Stimulated activated CD8-positive, alpha-beta memory T cell treated with anti-CD3 and anti-CD28 coated beads, Interleukin-4, amount 100 ng/mL, for 48 hours (primary cell): ENCODE measurements at regions not wholly inside any gene's neighbourhood (a gene's known extent, or its start where the extent isn't known, plus 50 kb on each side); places are given as distances from the start of the nearest gene placed in this dataset.

ENCODE experiments used
- DNase-seq: peaks from one replicate; pipeline ENCODE4 v3.0.0-alpha.2; 2020

DNA sequence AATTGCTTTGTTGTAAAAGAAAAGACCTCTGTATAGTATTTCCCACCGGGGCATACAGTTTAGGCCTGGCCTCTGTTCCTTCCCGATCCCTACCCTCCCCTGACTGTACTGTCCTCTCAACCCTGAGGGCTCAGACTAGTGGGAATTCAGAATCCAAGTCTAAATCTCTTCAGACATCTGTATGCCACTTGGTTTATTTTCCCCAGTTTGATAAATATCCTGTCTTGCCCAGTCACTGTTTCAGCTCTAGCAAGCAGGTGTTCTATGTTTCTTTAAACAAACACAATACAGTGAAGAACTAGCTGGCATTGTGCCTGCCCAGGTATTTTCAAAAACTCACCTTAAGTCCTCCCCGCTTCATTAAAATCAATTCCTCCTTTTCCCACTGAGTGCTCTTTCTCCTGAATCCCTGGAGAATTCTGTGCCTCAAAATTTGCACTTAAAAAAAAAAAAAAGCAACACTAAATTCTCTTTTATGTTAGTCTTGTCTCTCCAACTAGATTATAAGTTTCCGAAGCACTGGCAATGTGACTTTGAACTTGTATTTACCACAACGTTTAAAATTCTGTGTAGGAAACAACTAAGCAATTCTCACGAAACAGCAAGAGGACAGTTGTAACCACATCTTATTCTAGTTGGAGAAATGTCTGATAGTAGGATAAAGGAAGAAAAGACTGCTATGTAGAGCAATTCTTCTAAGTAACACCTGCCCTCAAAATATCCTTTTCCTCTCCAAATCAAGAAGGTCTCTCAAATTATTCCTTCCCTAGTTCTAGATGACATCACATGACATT, 112.0 kb upstream of the CARMIL1 start:
- DNase-seq = no peak

DNA sequence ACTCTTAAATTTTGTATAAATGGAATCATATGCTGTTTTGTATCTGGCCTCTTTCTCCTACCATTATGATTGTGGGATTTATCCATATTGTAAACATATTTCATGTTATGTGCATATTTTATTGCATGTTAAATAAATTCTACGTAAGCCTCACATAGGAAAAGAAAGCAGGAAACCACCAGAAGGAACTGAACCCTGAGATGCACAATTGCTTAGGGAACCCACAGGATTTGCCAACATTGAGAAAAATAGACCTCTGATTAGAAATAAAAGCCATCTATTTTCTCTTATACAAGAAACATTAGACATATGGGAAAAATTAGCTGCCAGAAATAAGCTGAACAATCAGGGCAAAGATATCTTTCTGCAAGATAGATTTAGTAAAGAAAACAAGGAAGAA, 111.2 kb upstream of the CARMIL1 start:
- DNase-seq = no peak

DNA sequence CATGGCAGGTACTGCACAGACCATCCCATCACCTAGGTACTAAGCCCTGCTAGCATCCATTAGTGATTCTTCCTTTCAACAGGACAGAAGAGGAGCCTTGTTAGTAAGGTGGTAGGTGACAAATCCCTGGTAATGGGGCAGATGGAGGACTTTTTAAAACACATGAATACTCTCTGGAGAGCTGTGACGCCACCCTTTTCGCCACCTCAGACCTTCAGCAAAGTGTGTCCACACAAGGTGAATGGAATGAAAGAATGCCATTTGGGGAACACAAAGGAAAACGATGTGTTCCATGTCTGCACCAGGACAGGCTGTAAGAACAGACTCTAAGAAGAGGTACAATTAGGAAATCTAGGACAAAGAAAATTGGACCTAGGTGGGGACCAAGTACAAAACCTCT, 110.5 kb upstream of the CARMIL1 start:
- no peak for DNase-seq

DNA sequence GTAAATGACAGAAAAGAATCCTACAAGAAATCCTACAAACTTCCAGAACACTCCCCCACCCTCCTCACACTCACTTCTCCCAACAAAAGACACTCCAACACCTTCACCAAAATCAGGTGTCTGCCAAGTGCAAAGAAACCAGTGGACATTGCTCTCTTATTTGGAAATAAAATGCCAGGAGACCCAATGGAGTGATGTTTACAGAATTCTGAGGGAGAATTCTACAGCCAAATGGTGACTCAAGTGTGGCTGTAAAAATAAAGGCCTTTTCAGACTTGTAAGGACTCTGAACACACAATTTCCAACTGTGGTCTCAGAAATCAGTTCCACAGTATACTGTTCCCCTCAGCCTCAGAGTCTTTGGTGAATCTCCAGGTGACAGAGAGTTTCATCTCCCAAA, 109.6 kb upstream of the CARMIL1 start:
- no peak for DNase-seq

DNA sequence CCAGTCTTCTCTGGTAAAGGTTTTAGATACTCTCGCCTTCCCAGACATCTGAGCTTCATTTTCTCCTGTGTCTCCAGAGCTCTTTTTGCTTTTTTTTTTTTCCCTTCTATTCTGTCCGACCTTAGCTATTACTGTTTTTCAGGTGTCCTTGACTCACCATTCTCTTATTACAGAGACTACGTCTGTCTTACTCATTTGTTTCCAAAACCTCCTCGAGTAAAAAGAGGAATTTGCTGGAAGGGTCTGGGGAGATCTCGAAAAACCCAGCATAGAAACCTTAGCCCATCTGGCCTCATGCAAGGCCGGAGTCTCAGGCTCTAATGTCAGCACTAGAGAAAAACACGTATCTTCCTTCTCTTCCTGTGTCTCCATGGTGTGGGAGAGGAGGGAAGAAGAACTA, 109.2 kb upstream of the CARMIL1 start:
- no peak for DNase-seq

DNA sequence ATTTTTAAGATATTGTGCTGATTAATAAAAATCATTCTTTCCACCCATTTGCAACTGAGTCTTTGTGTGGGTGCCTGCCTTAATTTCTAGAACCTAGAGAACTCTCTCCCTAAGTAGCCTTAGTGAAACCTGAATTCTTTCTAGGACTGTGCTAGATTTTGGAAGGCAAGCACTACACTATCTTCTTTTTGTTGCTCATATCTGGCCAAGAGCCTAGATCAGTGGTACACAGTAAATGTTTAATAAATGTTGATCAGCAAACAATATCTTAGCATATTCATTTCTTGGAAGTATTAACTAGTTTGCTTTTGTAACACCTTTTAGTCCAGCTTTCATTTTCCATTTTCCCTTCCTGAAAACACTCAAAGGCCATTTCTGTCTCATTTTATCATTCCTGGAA, 108.5 kb upstream of the CARMIL1 start:
- DNase-seq = no peak

DNA sequence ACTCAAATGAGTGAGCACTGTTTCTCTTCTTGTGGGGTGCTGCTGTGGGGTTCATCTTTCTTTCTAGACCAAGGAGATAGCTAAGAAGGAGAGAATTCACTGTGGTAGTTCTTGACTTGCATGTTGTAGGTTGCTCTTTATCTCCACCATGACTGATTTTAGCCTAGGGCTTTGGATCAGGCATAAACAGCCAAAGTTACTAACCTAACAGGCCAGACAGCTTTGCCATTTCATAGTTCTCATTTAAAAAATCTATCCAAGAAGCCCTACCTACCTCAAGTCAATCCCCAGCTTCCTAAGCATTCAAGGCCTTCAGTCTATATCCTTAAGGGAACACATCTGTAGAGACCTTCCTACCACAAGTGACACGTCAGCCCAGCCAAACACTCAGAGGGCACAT, 107.9 kb upstream of the CARMIL1 start:
- no peak for DNase-seq

DNA sequence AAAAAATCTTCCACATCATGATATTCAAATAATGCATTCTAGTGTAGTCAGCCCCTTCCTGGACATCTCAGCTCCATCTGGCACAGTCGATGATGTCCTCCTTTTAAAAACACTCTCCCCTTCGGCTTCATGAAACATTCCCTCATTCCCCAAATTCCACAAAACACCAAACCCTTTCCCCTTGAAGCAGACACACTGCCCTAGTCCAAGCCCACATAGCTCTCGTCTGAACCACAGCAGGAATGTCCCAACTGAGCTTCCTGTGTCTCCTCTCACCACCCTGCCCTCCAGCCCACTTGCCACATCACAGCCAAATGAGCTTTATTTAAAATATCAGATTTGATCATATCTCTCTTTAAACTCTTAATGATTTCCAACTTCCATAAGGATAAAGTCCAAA, 106.4 kb upstream of the CARMIL1 start:
- no peak for DNase-seq

DNA sequence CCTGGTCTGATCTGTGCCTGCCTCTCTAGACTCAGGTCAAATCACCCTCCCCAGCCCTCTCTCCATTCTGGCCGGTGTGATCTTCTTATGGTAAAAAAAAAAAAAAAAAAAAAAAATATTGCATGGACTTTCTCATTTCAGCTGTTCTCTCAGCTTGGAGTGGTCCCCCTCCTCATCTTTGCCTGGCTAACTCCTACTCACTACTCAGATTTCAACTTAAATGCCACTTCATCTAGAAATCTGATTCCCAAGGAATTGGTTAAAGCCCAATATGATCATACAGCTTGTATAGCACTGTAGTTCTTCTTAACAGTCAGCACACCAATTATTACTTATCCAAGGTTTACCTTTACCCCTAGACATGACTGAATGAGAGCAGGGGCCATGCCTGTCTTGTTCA, 105.9 kb upstream of the CARMIL1 start:
- DNase-seq = no peak

DNA sequence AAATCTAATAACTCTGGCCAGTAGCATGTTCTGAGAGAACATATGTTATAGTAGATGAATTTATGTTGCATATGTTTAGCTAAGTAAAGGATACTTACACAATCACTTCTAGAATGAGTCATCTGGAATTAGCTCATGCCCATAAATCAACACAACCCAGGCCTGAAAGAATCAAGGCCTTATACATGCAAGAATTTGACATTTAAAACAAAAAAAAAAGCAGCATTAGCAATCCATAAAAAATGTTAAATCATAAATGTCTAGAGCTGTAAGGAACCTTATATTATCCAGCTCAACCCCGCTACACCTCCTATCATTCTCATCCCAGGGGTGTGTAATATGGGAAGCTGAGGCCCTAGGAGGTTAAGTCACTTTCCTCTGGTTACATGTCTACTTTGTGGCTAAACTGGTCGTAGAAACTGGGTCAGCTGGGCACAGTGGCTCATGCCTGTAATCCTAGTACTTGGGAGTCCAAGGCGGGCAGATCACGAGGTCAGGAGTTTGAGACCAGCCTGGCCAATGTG, 105.2 kb upstream of the CARMIL1 start:
- DNase-seq = no peak

DNA sequence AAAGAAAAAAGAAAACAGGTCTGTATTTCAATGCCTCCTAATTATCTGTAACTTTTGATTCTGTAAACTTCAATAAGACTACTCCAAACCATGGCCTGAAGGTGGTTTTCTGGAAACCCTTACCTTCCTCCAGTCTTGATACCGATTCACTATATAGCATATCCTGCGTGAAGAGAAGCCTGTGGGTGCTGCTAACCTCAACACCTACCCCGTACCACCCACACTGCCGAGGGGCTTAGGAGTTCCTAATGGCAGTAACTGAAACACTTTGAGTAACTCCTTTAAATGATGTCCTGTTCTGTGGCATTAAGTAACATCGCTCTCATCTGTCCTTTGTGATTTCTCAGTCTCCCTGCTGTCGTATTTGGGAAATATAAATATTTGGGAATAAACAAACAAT, 104.5 kb upstream of the CARMIL1 start:
- DNase-seq = peak; percentile 44

DNA sequence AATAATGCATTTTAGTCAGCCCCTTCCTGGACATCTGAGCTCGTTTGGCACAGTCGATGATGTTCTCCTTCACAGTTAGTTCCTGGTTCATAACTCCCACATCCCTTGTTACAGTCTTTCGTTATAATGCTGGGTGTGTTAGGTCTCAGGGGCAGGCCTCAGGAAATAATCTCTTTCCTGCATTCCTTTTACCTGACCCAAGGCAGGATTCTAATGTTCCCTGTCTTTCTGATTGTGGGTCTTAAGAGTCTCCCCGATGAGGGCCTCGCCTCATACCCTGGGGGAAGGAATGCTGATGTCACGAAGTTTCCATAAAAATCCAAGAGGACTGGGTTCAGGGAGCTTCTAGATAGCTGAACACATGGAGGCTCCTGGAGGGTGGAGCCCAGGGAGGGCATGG, 104.0 kb upstream of the CARMIL1 start:
- DNase-seq = no peak

DNA sequence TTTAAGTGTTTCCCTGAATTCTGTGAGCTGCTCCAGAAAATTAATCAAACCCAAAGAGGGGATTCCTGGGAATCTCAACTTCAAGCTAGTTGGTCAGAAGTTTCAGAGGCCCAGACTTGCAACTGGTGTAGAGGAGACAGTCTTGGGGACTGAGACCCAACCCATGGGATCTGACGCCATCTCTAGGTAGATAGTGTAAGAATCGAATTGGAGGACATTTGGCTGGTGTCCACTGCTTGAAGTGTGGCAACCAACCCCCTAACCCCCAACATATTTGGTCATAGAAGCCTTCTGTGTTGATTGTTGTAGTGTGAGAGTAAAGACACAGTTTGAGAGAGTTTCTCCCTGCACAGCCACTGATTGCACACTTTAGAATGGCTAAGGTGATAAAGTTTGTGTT, 103.5 kb upstream of the CARMIL1 start:
- DNase-seq = no peak

DNA sequence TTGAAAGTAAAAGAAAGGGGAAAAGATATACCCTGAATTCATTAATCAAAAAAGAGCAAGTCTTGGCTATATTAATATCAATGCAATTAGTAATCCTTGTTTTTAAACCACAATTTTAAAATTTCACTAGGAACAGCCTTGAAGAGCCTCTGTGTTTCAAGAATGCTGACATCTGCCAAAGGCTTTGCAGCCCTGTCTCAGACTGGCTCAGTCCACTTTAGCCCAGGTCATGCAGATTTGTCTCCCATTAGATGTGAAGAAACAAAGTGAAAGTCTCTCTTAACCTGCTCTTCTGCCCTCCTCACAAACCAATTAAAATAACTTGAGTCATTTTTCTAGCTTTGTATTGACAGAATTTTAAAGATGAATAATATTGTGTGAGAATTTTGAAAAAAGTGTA, 102.7 kb upstream of the CARMIL1 start:
- DNase-seq = no peak

DNA sequence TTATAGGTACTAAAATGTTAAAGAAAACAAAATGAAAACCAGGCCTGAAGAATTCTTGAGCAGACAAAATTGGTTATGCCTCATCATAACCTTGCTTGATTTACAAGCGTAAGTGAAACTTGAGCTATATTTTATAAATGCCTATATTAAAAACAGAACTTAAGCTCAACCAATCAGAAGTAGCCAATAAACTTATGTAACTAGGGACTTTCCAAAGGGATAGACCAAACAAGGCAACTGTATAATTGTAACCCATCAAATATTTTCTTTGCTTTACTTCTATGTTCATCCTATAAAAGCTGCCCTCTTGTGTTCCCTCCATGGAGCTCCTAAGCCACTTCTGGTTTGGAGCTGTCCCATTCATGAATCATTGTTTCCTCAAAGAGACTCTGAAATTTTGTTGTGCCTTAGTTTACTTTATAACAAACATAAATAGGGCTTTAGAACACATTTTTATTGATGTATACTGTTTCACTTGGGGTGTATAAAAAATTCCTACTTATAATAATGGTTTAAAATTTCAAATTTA, 101.6 kb upstream of the CARMIL1 start:
- DNase-seq = no peak

DNA sequence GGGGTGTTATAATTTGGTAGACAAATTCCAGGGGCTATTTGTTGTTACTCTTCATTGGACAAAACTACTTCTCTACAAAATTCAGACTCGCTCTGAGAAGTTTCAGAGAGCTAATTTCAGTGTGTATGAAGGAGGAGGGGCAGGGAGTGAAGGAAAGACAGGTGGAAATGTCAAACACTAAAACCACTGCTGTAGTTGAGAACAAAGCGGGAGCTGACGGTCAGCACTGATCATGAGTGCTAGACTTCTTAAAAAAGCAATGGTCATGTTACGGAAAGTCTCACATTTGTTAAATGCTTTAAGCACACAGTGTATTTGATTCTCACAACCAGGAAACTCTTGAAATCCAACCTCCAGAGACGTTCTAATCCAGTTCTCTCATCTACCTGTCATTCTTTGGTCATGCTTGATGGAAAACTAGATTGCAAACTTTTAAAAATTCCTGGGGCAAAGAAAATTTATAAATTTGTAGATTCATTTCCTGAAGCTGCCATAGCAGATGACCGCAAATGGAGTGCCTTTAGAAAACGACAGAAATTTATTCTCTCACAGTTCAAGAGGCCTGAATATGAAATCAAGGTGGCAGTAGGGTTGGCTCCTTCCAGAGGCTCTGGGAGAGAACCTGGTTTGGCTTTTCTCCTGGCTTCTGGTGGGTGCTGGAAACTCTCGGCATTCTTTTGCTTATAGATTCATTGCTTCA, 100.7 kb upstream of the CARMIL1 start:
- no peak for DNase-seq

DNA sequence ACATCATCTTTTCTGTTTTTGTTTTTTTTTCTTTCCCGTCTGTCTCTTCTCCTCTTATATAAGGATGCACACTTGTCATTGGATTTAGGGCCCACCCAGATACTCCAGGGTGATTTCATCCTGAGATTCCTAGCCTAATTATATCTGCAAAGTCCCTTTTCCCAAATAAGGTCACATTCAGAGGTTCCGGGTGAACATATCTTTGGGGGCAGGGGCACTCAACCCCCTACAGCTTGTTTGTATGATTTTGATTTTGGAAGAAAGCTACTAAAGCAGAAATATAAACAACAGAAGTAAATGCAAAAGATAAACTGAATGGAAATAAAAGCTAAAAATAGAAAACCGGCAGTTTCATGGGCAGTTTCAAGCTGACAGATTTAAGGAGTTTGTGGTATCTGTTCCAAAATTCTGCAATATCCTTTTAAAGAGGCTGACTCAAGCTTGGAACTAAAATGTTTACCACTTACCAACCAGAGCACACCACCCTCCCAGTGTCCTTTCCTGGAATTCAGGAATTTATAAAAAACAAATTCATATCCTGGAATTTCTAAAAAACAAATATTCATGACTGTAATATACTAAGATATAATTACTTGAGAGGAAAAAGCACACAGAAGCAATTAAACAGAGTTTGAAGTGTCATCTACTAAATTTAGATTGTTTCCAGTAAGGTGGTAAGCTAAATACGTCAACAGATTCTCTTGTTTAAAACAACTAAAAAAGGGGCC, 100.0 kb upstream of the CARMIL1 start:
- no peak for DNase-seq

DNA sequence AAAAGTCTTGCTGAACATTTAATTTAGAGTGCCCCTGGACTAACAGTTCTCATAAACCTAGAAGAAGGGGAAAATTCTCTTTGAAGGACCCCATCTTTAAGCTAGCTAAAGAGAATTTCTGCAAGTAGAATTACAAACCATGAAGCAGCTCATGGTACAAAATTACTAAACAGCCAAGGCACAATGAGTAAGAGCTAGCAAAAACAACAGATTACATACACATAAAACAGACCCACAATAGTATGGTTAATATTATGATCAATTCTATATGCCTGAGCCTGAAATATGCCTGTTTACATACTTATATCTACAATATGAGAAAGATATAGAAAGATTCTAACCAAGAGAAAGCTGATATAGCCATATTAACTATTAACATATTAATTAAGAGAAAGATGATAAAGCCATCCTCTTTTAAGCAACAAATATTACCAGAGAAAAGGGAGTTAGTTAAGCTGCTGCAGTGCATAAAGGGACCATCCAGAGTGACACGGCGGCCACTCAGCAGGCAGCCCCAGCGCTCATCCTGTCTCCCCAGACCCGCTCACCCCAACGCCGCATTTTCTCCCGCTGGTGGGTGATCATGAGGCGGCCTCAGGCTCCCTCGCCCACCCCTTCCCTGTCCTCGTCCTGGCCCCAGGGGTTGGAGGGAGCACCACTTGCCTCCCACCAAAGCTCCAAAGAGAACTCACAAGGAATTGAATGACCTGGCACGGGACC, 98.4 kb upstream of the CARMIL1 start:
- no peak for DNase-seq

DNA sequence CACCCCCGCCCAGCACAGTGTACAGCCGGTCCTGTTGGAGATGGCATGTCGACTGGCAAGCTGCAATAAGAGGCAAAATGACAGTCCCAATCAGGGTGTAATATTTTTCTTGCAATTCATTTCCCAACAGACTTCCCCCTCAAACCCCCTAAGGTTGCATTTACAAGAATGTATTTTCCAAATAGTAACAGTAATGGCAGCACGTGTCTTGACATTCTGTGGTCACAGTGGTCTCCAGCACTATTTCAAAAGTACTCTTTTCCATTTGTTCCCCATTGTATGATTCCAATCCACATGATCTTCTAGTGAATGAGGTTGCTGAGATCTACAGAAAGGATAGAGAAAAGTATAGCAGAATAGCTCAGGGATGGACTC, 97.8 kb upstream of the CARMIL1 start:
- DNase-seq = no peak

DNA sequence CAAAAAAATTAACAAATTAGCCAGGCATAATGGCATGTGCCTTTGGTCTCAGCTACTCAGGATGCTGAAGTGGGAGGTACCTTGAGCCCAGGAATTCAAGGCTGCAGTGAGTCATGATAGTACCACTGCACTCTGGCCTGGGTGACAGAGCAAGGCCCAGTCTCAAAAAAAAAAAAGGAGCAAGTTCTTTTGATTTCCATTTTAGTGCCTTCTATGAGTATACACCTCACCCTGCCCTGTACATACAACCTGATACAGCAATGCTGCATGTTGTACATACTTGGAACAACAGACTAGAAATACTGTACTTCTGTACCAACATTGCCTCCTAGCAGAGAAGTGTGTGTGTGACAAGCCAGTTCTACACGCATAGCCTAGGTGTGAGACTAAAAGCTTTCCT, 97.3 kb upstream of the CARMIL1 start:
- DNase-seq = no peak

DNA sequence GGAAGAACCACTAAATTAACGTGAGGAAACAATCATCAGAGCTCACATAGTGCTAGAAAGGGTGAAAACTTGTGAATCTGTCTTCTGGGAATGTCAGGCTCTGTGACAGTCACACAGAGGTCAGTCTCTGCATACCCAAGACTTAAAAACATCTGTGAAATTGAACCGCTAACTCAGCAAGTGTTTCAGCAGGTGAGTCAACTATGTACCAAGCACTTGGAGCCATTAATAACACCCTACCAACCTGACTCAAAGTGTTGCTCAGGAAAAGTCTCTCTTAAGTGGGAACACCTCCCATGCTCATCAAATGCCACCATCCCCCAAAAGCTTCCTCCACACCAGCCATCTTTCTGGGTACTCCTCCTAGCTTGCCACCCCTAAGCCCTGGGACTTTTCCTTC, 92.3 kb upstream of the CARMIL1 start:
- no peak for DNase-seq

DNA sequence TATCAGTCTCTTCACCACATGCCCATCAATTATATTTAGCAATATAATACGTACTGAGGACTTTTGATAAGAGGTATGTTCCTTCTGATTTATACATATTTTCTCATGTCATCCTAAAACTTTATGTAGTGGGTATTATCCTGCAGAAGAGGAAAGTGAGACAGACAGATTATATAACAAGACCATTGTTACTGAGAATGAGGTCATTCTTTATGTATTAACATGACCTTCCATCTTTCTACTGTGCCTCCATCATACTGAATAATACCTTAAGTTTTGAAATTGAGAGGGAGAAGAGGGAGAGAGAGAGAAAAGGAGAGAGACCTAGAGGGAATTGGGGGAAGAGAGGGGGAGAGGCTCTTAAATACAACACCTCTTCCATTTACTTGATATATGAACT, 90.9 kb upstream of the CARMIL1 start:
- DNase-seq = no peak
